ENCODE measurements at regions not wholly inside any gene's neighbourhood (a gene's known extent, or its start where the extent isn't known, plus 50 kb on each side); places are given as distances from the start of the nearest gene placed in this dataset.

DNA sequence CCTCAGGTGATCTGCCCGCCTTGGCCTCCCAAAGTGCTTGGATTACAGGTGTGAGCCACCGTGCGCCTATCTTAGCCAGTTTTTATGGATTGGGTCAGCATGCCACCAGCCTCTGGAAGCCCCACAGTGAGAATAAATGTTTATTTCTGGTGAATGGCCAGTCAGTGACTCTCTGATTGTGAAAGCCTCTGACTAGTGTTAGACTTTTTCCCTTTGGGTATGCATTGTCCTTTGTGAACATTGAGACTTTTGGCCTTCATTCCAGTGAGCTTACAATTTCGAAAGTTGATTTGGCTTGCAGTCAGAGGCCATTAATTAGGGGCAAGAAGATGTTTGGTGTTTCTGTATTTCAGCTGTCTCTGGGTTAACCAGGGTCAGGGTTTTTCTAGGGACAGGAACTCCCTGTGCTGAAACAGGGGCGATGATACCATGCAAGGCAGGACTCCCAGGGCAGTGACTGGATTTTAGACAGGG, 274.5 kb upstream of the C2CD4B start:
- no peak for FAIRE-seq
- DNase-seq (ENCODE audit: insufficient read length, low spot score): no peak
- TF ChIP-seq POU2F2 (IDR thresholded peaks at IDR 0.05; ENCODE audit: low read depth, low read length) (no peak), POLR2A (IDR thresholded peaks at IDR 0.05; ENCODE audit: low read depth, low read length) (no peak), SPI1 (IDR thresholded peaks at IDR 0.05; ENCODE audit: low read depth, low read length) (no peak), POLR2AphosphoS5 (IDR thresholded peaks at IDR 0.05; ENCODE audit: low read depth, low read length) (no peak), TAF1 (IDR thresholded peaks at IDR 0.05; ENCODE audit: low read depth, low read length) (no peak), PAX5 (IDR thresholded peaks at IDR 0.05; ENCODE audit: insufficient read depth, low read length, severe bottlenecking) (no peak)

- FAIRE-seq (no peak), DNase-seq (ENCODE audit: insufficient read length, low spot score) (no peak)
- TF ChIP-seq SPI1 (IDR thresholded peaks at IDR 0.05; ENCODE audit: low read depth, low read length) (no peak), PAX5 (IDR thresholded peaks at IDR 0.05; ENCODE audit: insufficient read depth, low read length, severe bottlenecking) (no peak), POLR2A (IDR thresholded peaks at IDR 0.05; ENCODE audit: low read depth, low read length) (no peak), POLR2AphosphoS5 (IDR thresholded peaks at IDR 0.05; ENCODE audit: low read depth, low read length) (no peak), POU2F2 (IDR thresholded peaks at IDR 0.05; ENCODE audit: low read depth, low read length) (no peak)
Observed at GRCh38 chr15:62440362-62441105, 275.4 kb upstream of the C2CD4B start.

DNA sequence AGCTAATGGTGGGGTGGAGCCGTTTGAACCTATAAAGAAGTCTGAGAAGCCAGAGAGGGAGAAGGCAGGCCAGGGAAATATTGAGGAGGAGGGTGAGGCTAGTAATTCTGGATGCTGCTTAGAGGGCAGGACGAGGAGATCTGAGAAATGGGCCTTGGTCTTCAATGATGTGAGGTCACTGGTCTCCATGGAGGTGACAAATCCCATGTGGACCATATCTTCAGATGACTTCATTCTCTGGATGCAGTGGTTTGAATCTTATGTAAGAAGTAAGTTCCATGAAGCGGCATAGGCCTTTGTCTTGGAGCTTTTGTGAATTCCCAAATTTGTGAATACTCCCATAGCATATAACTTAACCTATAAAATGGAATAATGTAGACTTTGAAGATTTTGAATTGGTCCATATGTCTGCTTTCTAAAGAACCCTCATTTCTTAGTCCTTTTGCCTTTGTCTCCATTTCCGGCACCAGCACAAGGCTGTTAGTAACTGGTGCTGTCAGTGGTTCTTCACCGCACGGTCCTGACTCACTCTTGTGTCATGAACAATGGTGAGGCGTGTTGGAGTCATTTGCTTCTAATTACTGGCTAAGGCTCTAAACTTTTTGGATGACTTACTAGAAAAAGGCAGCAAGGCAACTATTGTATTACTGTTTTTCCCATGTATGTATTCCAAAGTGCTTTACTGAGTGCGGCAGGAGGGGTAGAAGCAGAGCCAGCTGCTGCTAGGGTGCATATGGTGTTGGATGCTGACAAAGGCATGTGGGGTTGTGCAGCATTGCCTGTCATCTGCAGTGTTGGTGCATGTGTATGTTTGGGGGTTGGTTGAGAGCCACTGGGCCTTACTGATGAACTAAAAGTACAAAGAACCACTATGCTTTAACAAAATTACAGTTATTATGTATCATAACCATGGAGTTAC, 279.3 kb upstream of the C2CD4B start:
- TF ChIP-seq POLR2AphosphoS5 (IDR thresholded peaks at IDR 0.05; ENCODE audit: low read depth, low read length): no peak
- no peak for TF ChIP-seq POLR2A (IDR thresholded peaks at IDR 0.05; ENCODE audit: low read depth, low read length)
- TF ChIP-seq PAX5 (IDR thresholded peaks at IDR 0.05; ENCODE audit: insufficient read depth, low read length, severe bottlenecking): no peak
- no peak for TF ChIP-seq SPI1 (IDR thresholded peaks at IDR 0.05; ENCODE audit: low read depth, low read length)
- TF ChIP-seq POU2F2 (IDR thresholded peaks at IDR 0.05; ENCODE audit: low read depth, low read length): no peak
- no peak for TF ChIP-seq TAF1 (IDR thresholded peaks at IDR 0.05; ENCODE audit: low read depth, low read length)
- FAIRE-seq (no peak), DNase-seq (ENCODE audit: insufficient read length, low spot score) (no peak)

DNA sequence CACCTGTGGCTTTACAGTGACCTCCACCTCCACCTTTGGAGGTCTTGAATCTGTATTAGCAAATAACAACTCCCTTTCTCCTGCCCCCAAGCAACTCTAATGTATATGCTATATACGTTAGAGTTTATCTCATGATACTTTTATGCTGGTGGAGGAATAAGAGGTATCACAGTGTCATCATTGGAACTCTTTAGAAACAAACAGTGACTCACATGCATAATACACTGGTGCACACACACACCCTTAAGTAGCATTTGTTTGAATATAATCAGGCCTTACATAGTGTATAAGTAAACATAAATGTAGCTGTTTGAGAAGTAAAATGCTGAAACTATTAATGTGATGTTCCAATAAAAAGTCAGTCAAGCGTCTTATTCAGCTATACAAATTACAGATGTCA, 280.2 kb upstream of the C2CD4B start:
- DNase-seq (ENCODE audit: insufficient read length, low spot score) (no peak), FAIRE-seq (no peak)
- TF ChIP-seq POLR2A (IDR thresholded peaks at IDR 0.05; ENCODE audit: low read depth, low read length): no peak

- DNase-seq (ENCODE audit: insufficient read length, low spot score): no peak
Observed at GRCh38 chr15:62446984-62447383, 281.9 kb upstream of the C2CD4B start.

GRCh38 chr15:62447742-62448141, 282.7 kb upstream of the C2CD4B start:
- no peak for FAIRE-seq
- TF ChIP-seq SPI1 (IDR thresholded peaks at IDR 0.05; ENCODE audit: low read depth, low read length): no peak
- no peak for TF ChIP-seq PAX5 (IDR thresholded peaks at IDR 0.05; ENCODE audit: insufficient read depth, low read length, severe bottlenecking)
- TF ChIP-seq POLR2AphosphoS5 (IDR thresholded peaks at IDR 0.05; ENCODE audit: low read depth, low read length): no peak
- TF ChIP-seq POLR2A (IDR thresholded peaks at IDR 0.05; ENCODE audit: low read depth, low read length): no peak
- no peak for TF ChIP-seq POU2F2 (IDR thresholded peaks at IDR 0.05; ENCODE audit: low read depth, low read length)
- no peak for TF ChIP-seq TAF1 (IDR thresholded peaks at IDR 0.05; ENCODE audit: low read depth, low read length)
- DNase-seq (ENCODE audit: insufficient read length, low spot score): no peak

More at GRCh38 chr15:62446984-62447383, 281.9 kb upstream of the C2CD4B start:
- TF ChIP-seq TAF1 (IDR thresholded peaks at IDR 0.05; ENCODE audit: low read depth, low read length) (no peak), SPI1 (IDR thresholded peaks at IDR 0.05; ENCODE audit: low read depth, low read length) (no peak), POU2F2 (IDR thresholded peaks at IDR 0.05; ENCODE audit: low read depth, low read length) (no peak), POLR2AphosphoS5 (IDR thresholded peaks at IDR 0.05; ENCODE audit: low read depth, low read length) (no peak), POLR2A (IDR thresholded peaks at IDR 0.05; ENCODE audit: low read depth, low read length) (no peak), PAX5 (IDR thresholded peaks at IDR 0.05; ENCODE audit: insufficient read depth, low read length, severe bottlenecking) (no peak)
- FAIRE-seq: no peak

DNA sequence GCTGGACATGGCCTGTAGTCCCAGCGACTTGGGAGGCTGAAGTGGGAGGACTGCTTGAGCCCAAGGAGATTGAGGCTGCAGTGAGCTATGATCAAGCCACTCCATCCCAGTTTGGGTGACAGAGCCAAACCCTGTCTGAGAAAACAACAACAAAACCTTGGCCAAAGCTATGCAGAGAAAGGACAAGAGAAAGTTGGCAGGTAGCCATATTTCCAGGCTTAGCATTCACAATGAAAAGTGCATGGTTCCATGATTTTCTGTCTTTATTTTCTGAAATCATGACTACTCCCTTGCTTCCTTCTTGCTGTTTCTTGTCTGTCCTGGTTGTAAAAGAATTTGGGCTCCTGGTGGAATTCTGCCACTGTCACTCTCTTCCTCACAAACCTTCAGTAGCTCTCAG, 284.6 kb upstream of the C2CD4B start:
- DNase-seq (ENCODE audit: insufficient read length, low spot score) (no peak), FAIRE-seq (no peak)
- TF ChIP-seq TAF1 (IDR thresholded peaks at IDR 0.05; ENCODE audit: low read depth, low read length) (no peak), POU2F2 (IDR thresholded peaks at IDR 0.05; ENCODE audit: low read depth, low read length) (no peak), POLR2A (IDR thresholded peaks at IDR 0.05; ENCODE audit: low read depth, low read length) (no peak), SPI1 (IDR thresholded peaks at IDR 0.05; ENCODE audit: low read depth, low read length) (no peak), PAX5 (IDR thresholded peaks at IDR 0.05; ENCODE audit: insufficient read depth, low read length, severe bottlenecking) (no peak)

- DNase-seq (ENCODE audit: insufficient read length, low spot score) (no peak), FAIRE-seq (no peak)
- TF ChIP-seq PAX5 (IDR thresholded peaks at IDR 0.05; ENCODE audit: insufficient read depth, low read length, severe bottlenecking) (no peak), POLR2AphosphoS5 (IDR thresholded peaks at IDR 0.05; ENCODE audit: low read depth, low read length) (no peak), TAF1 (IDR thresholded peaks at IDR 0.05; ENCODE audit: low read depth, low read length) (no peak), SPI1 (IDR thresholded peaks at IDR 0.05; ENCODE audit: low read depth, low read length) (no peak), POU2F2 (IDR thresholded peaks at IDR 0.05; ENCODE audit: low read depth, low read length) (no peak), POLR2A (IDR thresholded peaks at IDR 0.05; ENCODE audit: low read depth, low read length) (no peak)
Observed at GRCh38 chr15:62450061-62450460, 285.0 kb upstream of the C2CD4B start.

- FAIRE-seq (no peak), DNase-seq (ENCODE audit: insufficient read length, low spot score) (no peak)
- TF ChIP-seq POLR2A (IDR thresholded peaks at IDR 0.05; ENCODE audit: low read depth, low read length) (no peak), POU2F2 (IDR thresholded peaks at IDR 0.05; ENCODE audit: low read depth, low read length) (no peak), SPI1 (IDR thresholded peaks at IDR 0.05; ENCODE audit: low read depth, low read length) (no peak), POLR2AphosphoS5 (IDR thresholded peaks at IDR 0.05; ENCODE audit: low read depth, low read length) (no peak), PAX5 (IDR thresholded peaks at IDR 0.05; ENCODE audit: insufficient read depth, low read length, severe bottlenecking) (no peak), TAF1 (IDR thresholded peaks at IDR 0.05; ENCODE audit: low read depth, low read length) (no peak)
Observed at GRCh38 chr15:62452026-62452425, 286.9 kb upstream of the C2CD4B start.
